Suprapubic skin (tissue), 4 donors: ENCODE measurements at regions not wholly inside any gene's neighbourhood (a gene's known extent, or its start where the extent isn't known, plus 50 kb on each side); places are given as distances from the start of the nearest gene placed in this dataset.
"Not testable (repeated sequence)": the region's sequence is repeated elsewhere in the genome, so short reads cannot be mapped to it uniquely, and the experiment has no call there.

Source experiments
- POLR2A ChIP-seq, 2 donors: fragments of 450-650 bp; IDR thresholded peaks; one replicate each; pipeline ENCODE4 v1.6.1; 2017; ENCODE audit warnings: antibody characterized with exemption in 2 of 2, mild to moderate bottlenecking in 2 of 2, moderate library complexity in 2 of 2
- POLR2AphosphoS5 ChIP-seq, 3 donors: sonication (generic); formaldehyde crosslinking; IDR thresholded peaks; one replicate each; pipeline ENCODE4 v1.6.1; 2017; ENCODE audit warnings: antibody characterized with exemption in 3 of 3
- TF ChIP-seq, protein P1 (sequence below), 2 donors: fragments of 200-600 bp in 1 of 2; fragments of 450-650 bp in 1 of 2; sonication (generic) in 1 of 2; IDR thresholded peaks; one replicate each; pipeline ENCODE4 v1.5.1; 2016 to 2019; ENCODE audit warnings: antibody characterized with exemption in 2 of 2, mild to moderate bottlenecking in 1 of 2, moderate library complexity in 1 of 2

- TF ChIP-seq, protein P1, sequence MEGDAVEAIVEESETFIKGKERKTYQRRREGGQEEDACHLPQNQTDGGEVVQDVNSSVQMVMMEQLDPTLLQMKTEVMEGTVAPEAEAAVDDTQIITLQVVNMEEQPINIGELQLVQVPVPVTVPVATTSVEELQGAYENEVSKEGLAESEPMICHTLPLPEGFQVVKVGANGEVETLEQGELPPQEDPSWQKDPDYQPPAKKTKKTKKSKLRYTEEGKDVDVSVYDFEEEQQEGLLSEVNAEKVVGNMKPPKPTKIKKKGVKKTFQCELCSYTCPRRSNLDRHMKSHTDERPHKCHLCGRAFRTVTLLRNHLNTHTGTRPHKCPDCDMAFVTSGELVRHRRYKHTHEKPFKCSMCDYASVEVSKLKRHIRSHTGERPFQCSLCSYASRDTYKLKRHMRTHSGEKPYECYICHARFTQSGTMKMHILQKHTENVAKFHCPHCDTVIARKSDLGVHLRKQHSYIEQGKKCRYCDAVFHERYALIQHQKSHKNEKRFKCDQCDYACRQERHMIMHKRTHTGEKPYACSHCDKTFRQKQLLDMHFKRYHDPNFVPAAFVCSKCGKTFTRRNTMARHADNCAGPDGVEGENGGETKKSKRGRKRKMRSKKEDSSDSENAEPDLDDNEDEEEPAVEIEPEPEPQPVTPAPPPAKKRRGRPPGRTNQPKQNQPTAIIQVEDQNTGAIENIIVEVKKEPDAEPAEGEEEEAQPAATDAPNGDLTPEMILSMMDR (IDR thresholded peaks at IDR 0.05): not testable (repeated sequence)
- TF ChIP-seq POLR2AphosphoS5, POLR2A (IDR thresholded peaks at IDR 0.05): not testable (repeated sequence)
These were observed 1522.7 kb downstream of the AMY1C start for GRCh38 chr1:105272376-105272775.
